Ascending aorta (tissue), 2 donors: ENCODE measurements at regions not wholly inside any gene's neighbourhood (a gene's known extent, or its start where the extent isn't known, plus 50 kb on each side); places are given as distances from the start of the nearest gene placed in this dataset.

Experiments used
- DNase-seq, 2 donors: peaks; one replicate each; pipeline ENCODE4 v3.0.0-alpha.2; 2019; ENCODE audit warnings: low spot score in 2 of 2
- H3K27ac ChIP-seq, 2 donors: fragments of 200-600 bp; sonication (generic); one replicate each; pipeline ENCODE4 v1.5.1; 2016 to 2017; ENCODE audit warnings: mild to moderate bottlenecking in 1 of 2
- H3K27me3 ChIP-seq: fragments of 200-600 bp; sonication (generic); one replicate; pipeline ENCODE4 v1.5.1; 2017
- H3K36me3 ChIP-seq, 2 donors: fragments of 200-600 bp; sonication (generic); one replicate each; pipeline ENCODE4 v1.5.1; 2016
- H3K4me1 ChIP-seq, 2 donors: fragments of 200-600 bp; sonication (generic); one replicate each; pipeline ENCODE4 v1.5.1; 2016 to 2017; ENCODE audit warnings: mild to moderate bottlenecking in 1 of 2
- H3K4me3 ChIP-seq, 2 donors: fragments of 200-600 bp; sonication (generic); one replicate each; pipeline ENCODE4 v1.5.1; 2016 to 2017; ENCODE audit warnings: mild to moderate bottlenecking in 1 of 2
- H3K9me3 ChIP-seq, 2 donors: fragments of 200-600 bp; sonication (generic); one replicate each; pipeline ENCODE4 v1.5.1; 2016
- CTCF ChIP-seq, 3 experiments: fragments of 200-600 bp in 2 of 3; fragments of 450-650 bp in 1 of 3; sonication (generic) in 2 of 3; IDR thresholded peaks; one replicate each; pipeline ENCODE4 v1.5.1; 2016 to 2019; ENCODE audit warnings: antibody characterized with exemption in 3 of 3, mild to moderate bottlenecking in 1 of 3, moderate library complexity in 1 of 3
- intact Hi-C: fragments of 100-400 bp; cut with DNase I; formaldehyde crosslinking; loops from one replicate; pipeline ENCODE4 v1.15.1; 2023

- Histone ChIP-seq H3K36me3 (no peaks in the 10 kb centered on the region), H3K4me3 (no peak overlapping the region), H3K4me1 (no peaks in the 10 kb centered on the region), H3K27me3 (no peaks in the 10 kb centered on the region), H3K27ac (no peak overlapping the region), H3K9me3 (no peaks in the 10 kb centered on the region)
- DNase-seq: no peak
- intact Hi-C loops: loop anchor here (10.0 kb wide), 1 partner anchor 238 kb away; no protein-coding TSS in a partner anchor
- no peak for TF ChIP-seq CTCF (IDR thresholded peaks at IDR 0.05)
Measured at GRCh38 chr2:198757069-198757468, 700.7 kb downstream of the SATB2 start.

GRCh38 chr2:198756166-198756565 is 701.6 kb downstream of the SATB2 start:
- no peaks in the 10 kb centered on the region for H3K9me3 ChIP-seq
- H3K36me3 ChIP-seq: no peaks in the 10 kb centered on the region
- no peak overlapping the region for H3K27ac ChIP-seq
- no peak overlapping the region for H3K4me3 ChIP-seq
- DNase-seq: no peak
- no peak for TF ChIP-seq CTCF (IDR thresholded peaks at IDR 0.05)
- H3K27me3 ChIP-seq: no peaks in the 10 kb centered on the region
- H3K4me1 ChIP-seq: no peaks in the 10 kb centered on the region
- intact Hi-C loops: loop anchor here (10.0 kb wide), 1 partner anchor 239 kb away; no protein-coding TSS in a partner anchor

DNA sequence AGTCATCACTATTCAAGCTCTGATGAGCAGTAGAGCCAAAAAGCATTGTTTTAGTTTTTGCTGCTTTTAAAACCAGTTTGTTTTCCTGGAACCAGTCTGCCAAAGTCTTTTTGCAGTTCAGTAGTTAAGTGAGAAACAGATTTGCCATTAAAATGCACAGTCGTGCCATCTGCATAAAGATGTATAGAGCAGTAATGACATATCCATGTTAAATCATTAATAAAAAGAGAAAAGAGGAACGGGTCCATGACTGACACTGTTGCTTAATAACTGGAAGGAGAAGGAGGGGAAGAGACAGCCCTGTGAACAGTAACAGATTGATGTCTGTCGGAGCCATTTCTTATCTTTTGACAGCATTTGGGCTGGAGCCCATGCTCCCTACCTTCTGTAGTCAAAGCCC is 704.6 kb downstream of the SATB2 start:
- H3K27me3 ChIP-seq: no peaks in the 10 kb centered on the region
- no peak overlapping the region for H3K27ac ChIP-seq
- intact Hi-C loops: loop anchor here (10.0 kb wide), 1 partner anchor 242 kb away; no protein-coding TSS in a partner anchor
- no peaks in the 10 kb centered on the region for H3K9me3 ChIP-seq
- H3K36me3 ChIP-seq: no peaks in the 10 kb centered on the region
- H3K4me3 ChIP-seq: no peak overlapping the region
- H3K4me1 ChIP-seq: no peaks in the 10 kb centered on the region
- no peak for DNase-seq
- TF ChIP-seq CTCF (IDR thresholded peaks at IDR 0.05): no peak

- no peaks in the 10 kb centered on the region for H3K36me3 ChIP-seq
- intact Hi-C loops: no loop called here
Measured at GRCh38 chr2:198749364-198749763, 708.4 kb downstream of the SATB2 start.

GRCh38 chr2:198731842-198732399 is 725.8 kb downstream of the SATB2 start:
- Histone ChIP-seq H3K4me1 (no peaks in the 10 kb centered on the region), H3K27me3 (no peaks in the 10 kb centered on the region), H3K36me3 (no peaks in the 10 kb centered on the region), H3K9me3 (no peaks in the 10 kb centered on the region), H3K4me3 (no peak overlapping the region), H3K27ac (no peak overlapping the region)
- intact Hi-C loops: no loop called here
- no peak for DNase-seq
- no peak for TF ChIP-seq CTCF (IDR thresholded peaks at IDR 0.05)

More at GRCh38 chr2:198749364-198749763, 708.4 kb downstream of the SATB2 start:
- Histone ChIP-seq H3K4me3 (no peak overlapping the region), H3K27ac (no peak overlapping the region), H3K4me1 (no peaks in the 10 kb centered on the region), H3K9me3 (no peaks in the 10 kb centered on the region), H3K27me3 (no peaks in the 10 kb centered on the region)
- no peak for DNase-seq
- TF ChIP-seq CTCF (IDR thresholded peaks at IDR 0.05): no peak

DNA sequence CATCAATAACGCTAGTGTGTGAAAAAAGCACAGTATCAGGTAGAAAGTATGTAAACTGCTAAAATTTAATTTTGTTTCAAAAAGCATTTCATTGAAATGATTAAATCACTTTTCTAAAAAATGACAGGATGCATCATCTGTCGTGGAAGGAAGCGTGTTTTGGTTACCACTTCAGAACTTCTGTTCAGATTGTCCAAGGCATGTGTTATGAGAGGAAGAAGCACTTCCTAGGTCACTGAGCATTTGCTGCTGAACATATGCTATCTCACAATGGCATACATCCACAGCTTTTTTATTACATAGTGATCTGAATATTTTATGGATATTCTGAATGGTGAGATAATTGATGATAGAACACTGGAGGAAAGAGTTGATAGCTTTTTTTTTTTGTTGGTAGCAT is 737.5 kb downstream of the SATB2 start:
- Histone ChIP-seq H3K36me3 (no peaks in the 10 kb centered on the region), H3K27ac (no peak overlapping the region), H3K4me1 (no peaks in the 10 kb centered on the region), H3K9me3 (no peaks in the 10 kb centered on the region), H3K4me3 (no peak overlapping the region), H3K27me3 (no peaks in the 10 kb centered on the region)
- TF ChIP-seq CTCF (IDR thresholded peaks at IDR 0.05): no peak
- no peak for DNase-seq
- intact Hi-C loops: no loop called here
